Globus pallidus (tissue), 1 donor: ENCODE measurements at regions not wholly inside any gene's neighbourhood (a gene's known extent, or its start where the extent isn't known, plus 50 kb on each side); places are given as distances from the start of the nearest gene placed in this dataset.

Experiments
- DNase-seq: peaks from one replicate; pipeline ENCODE4 v3.0.0-alpha.2; 2015; ENCODE audit warnings: low spot score

- DNase-seq, result no peak
These were observed 601.7 kb upstream of the CXADR start for GRCh38 chr21:16911166-16911607.

- DNase-seq, result no peak
These were observed 600.8 kb upstream of the CXADR start for GRCh38 chr21:16912075-16912474.

DNA sequence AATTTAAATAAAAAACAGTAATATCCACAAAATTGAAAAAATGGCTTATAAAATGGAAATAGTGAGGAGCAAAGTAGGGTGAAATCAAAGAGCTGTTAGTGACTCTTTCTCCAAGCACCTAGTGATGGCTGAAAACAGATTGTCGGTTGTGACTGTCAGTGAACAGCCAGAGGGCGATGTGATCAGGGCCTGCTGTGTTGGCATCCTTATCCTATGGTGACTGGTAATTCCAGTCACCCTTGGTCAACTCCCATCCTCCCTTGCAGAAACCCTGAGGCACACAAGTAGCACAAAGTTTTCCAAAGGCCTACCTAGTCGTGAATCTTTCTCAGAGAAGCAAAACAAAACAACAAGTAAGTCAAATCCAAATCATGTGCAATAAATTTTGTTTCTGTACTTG, 599.8 kb upstream of the CXADR start:
- DNase-seq, result no peak

- DNase-seq, result no peak
These were observed 584.4 kb upstream of the CXADR start for GRCh38 chr21:16928439-16928838.

- no peak for DNase-seq
These were observed 580.5 kb upstream of the CXADR start for GRCh38 chr21:16932314-16932713.

DNA sequence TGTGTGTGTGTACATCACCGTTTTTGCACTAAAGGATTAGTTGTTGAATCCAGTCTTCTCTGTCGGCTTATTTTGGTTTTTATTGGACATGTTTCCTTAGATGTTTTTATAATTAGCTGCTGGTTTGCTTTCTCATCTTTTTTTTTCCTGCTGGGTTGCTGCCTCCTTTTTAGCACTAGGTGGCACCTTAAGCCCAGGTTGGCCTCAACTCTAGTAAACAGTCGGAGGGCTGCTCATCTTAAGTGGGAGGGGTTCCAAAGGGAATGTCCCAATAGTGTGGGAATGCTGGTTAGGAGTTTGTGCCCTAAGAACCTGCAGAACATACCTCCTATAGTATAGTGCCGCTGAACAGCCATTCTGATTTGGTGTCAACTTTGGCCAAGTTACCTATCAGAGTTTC, 570.1 kb upstream of the CXADR start:
- no peak for DNase-seq

DNA sequence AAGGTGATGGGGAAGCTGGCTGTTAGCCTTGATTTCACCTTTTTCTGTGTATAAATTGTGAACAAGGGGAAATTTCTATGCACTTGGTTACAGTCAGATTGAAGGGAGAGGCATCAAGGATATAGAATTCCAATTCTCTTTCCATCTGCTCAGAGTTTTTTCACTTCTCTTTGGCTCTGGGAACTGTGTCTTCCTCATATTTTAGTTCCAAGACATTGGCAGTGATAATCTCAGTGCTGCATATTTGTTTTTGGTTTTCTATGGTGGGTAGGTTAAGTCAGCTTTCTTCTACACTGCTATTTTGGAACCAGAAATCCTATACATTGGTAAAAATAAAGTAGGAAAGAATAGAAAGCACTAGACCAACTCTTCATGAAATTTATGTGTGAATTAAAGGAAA, 569.6 kb upstream of the CXADR start:
- DNase-seq, result no peak

GRCh38 chr21:16945580-16945979, 567.3 kb upstream of the CXADR start:
- no peak for DNase-seq

- DNase-seq, result no peak
These were observed 556.0 kb upstream of the CXADR start for GRCh38 chr21:16956824-16957223.

DNA sequence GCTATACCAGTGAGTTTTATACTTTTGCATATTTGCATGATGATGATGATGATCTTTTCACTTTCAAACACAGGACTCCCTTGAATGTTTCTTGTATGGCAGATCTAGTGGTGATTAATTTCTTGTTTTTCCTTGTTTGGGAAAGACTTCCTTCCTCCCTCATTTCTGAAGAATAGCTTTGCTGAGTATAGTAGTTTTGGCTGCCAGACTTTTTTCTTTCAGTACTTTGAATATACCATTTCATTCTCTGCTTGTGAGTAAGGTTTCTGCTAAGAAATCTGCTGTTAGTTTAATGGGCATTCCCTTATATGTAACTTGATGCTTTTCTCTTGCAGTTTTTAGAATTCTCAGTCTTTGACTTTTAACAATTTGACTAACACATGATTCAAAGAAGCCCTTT, 547.4 kb upstream of the CXADR start:
- DNase-seq, result no peak

GRCh38 chr21:16968436-16968835, 544.4 kb upstream of the CXADR start:
- no peak for DNase-seq

GRCh38 chr21:16969636-16970035, 543.2 kb upstream of the CXADR start:
- no peak for DNase-seq

GRCh38 chr21:16974060-16974459, 538.8 kb upstream of the CXADR start:
- no peak for DNase-seq

DNA sequence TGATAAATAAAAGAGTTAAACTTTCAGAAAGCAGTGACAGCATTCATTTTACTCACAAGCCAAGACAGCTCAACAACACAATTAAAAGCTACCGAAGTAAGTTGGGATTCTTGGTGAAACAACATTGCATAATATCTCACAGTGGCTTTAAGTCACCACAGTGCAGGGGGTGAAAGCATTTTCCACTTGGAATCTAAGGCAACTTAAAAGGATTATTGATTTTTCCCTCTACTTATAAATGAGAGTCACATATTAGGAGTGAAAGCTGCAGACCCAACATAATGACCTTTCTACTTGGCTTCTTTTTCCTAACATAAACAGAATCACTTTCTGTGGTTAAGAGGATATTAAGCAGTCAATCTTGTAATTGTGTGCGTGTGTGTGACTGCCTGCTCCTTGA, 536.6 kb upstream of the CXADR start:
- no peak for DNase-seq

DNA sequence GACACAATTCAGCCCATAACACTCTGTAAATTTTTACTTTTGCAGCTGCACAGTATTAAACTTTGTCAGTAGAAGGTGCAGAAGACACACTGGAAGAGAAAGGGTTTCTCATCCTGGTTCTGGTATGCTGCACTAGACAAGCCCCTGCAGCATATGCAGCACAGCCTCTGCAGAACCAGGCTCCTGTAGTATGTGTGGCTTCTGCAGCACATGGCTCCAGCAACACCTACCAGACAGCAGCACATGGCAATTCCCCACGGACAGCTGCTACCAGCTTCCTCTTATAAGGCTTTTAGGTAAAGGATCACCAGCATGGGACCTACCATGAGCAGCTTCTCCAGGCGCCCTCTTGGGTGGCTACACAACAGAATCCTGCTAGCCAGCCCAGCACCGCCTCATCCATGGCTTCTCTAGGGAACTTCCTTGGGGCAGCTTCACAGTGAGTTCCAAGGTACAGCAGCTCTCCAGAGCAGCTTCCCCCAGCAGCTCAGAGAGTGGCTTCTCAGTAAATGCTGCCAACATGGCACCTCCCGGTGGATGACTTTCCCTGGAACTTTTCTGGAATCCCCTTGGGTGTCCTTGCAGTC, 534.4 kb upstream of the CXADR start:
- DNase-seq, result no peak

DNA sequence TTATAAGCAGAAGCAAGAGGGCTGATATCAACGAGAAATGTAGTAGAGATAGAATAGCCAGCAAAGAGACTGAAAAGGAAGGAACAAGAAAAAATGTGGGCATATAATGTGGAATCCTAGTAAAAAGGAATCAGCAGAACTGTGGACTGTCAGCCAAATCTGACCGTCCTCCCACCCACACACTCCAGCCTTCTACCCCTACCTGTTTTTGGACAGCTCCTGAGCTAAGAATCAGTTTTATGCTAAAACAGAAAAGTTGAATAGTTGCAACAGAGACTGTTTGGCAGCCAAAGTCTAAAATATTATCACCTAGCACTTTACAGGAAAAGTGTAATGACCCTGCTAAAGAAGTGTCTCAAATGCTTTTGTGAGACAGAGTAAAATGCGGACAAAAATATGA, 533.3 kb upstream of the CXADR start:
- DNase-seq, result no peak

- no peak for DNase-seq
These were observed 529.4 kb upstream of the CXADR start for GRCh38 chr21:16983420-16983819.

- no peak for DNase-seq
These were observed 520.4 kb upstream of the CXADR start for GRCh38 chr21:16992448-16992847.

DNA sequence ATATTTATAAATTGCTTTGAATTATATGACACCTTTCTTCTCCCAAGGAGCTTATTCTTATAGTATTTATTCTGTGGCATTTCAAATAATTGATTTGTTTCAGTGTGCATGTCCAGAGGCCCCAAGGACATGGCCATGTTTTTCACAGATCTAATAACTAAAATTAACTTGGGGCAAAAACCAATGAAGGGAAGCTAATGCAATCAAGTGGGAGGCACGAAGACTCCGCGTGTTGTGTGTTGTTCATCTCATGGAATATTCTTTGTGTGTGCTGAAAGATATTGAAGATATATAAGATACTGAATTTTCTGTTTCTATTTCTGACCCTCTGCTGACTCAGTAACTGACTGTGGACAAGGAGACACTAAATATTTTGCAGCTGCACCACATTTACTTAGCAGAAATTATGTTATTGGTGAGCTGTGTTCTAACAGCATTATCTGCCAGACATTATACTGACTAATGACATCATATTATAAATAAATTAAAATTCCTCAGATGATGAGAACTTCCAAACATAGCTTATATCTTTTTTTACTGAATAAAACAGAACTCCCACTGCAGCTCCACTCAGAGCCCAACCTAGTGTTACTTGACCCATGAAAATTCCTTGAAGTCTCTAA, 519.3 kb upstream of the CXADR start:
- DNase-seq, result no peak

DNA sequence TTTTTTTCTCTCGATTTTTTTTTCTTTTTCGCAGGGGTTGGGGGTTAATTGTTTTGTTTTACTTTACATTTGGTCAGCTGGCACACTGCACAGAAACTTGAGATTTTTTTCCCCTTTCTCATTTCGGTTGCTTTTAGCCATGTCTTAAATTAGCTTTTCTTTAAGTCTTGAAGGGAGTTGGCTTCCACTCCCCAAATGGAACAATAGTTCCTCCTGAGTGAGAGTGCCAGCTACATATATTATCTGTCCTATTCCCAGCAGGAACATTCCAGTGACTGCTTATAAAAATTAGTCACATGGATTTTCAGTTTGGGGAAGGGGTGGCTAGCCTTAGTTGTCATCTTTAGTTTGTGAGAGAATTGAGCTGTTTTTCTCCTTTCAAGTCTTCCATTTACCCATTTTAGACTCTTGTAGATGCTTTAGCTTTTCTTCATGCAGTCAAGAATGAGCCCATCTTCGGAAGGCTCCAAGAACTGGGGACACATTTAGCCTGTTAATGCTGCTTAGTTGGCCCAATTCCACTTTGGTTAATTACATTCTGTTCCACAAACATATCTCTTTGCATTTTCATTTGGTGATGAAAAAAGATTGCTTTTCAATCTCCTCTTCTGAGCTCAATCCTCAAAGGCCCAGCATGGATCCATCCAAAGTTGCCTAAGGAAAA, 510.1 kb upstream of the CXADR start:
- DNase-seq, result peak; percentile 3

- DNase-seq, result peak; percentile 0
These were observed 509.6 kb upstream of the CXADR start for GRCh38 chr21:17003258-17003615.

DNA sequence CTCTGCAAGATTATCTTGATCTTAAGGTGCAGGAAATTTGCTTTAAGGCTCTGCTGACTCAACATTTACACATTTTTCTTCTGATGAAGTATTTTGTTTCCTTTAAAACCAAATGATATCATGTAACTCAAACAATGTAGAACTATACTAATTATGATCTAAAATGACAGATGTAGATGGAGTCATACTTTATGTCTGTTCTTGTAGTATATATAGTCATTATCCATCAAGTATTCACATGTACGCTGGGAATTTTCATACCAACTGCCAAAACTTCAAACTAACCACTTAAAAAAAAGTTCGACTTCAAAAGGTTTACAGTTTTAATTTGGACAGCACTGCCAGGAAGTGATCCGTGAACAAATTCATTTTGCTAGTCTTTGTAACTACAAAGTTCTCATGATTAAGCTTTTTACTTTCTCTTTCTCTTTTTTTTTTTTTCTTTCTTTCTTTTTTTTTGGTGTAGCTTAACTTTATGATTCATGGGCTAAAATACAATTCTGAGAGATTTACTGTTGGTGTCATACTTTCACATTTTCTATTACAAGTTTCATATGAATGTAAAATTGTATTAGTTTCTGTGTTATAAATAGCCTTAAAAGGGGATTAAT, 509.0 kb upstream of the CXADR start:
- DNase-seq, result no peak

DNA sequence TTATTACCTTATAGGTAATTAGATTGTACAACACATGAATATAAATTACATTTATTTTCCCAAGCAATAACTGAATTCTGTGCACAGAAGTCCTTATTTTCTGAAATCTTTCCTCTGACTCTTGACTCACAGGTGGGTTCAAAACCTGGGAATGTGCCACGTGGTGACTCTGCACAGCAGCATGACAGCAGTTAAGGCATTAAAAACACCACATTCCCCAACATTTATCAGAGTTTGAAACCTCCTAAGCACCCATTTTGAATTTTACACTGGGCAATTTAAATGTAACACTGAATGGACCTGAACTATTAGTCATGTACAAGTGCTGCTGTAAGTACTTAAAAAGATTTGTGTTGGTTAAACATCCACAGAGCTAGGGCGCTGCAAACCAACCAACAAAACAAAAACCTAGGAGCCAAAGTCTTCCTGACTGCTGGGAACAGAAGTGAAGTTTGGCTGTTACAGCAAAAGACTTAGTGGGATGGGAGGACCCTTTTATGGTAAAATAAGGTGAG, 480.6 kb upstream of the CXADR start:
- no peak for DNase-seq
